OCI-LY1 (cell line): ENCODE measurements at regions not wholly inside any gene's neighbourhood (a gene's known extent, or its start where the extent isn't known, plus 50 kb on each side); places are given as distances from the start of the nearest gene placed in this dataset.

Experiments
- H2AFZ ChIP-seq: fragments of 200-600 bp; sonication (generic), shearing (Covaris generic); 2 replicates; pipeline ENCODE4 v1.6.0; 2014; ENCODE audit warnings: antibody characterized with exemption, mild to moderate bottlenecking, low read length
- H3F3A ChIP-seq: fragments of 200-600 bp; sonication (generic), shearing (Covaris generic); 2 replicates; pipeline ENCODE4 v1.6.0; 2014; ENCODE audit warnings: mild to moderate bottlenecking, antibody characterized with exemption, low read length, moderate library complexity; ENCODE audit not compliant: insufficient read depth
- H3K27ac ChIP-seq: fragments of 200-600 bp; sonication (generic); 2 replicates; pipeline ENCODE4 v1.5.1; 2014; ENCODE audit warnings: low read length, mixed run types, mild to moderate bottlenecking, low read depth; ENCODE audit not compliant: poor library complexity, severe bottlenecking
- H3K27me3 ChIP-seq: fragments of 200-600 bp; sonication (generic); 2 replicates; pipeline ENCODE4 v1.6.0; 2014; ENCODE audit warnings: antibody characterized with exemption, mild to moderate bottlenecking, low read length, moderate library complexity; ENCODE audit not compliant: insufficient read depth
- H3K36me3 ChIP-seq: fragments of 200-600 bp; sonication (generic); 2 replicates; pipeline ENCODE4 v1.6.1; 2014; ENCODE audit warnings: mild to moderate bottlenecking, antibody characterized with exemption, low read length, moderate library complexity, mixed read lengths; ENCODE audit not compliant: insufficient read depth
- H3K4me1 ChIP-seq: fragments of 200-600 bp; sonication (generic); 2 replicates; pipeline ENCODE4 v1.5.1; 2014; ENCODE audit warnings: mild to moderate bottlenecking, low read length, moderate library complexity; ENCODE audit not compliant: insufficient read depth, severe bottlenecking
- H3K4me2 ChIP-seq: fragments of 200-600 bp; sonication (generic), shearing (Covaris generic); 2 replicates; pipeline ENCODE4 v1.6.1; 2014; ENCODE audit warnings: low read length
- H3K4me3 ChIP-seq: fragments of 200-600 bp; sonication (generic); 2 replicates; pipeline ENCODE4 v1.5.1; 2014; ENCODE audit warnings: low read length, low read depth, mild to moderate bottlenecking, mixed read lengths; ENCODE audit not compliant: poor library complexity, severe bottlenecking
- H3K79me2 ChIP-seq: fragments of 200-600 bp; shearing (Covaris generic); 2 replicates; pipeline ENCODE4 v1.6.1; 2016; ENCODE audit warnings: mixed run types, low read length, mixed read lengths; ENCODE audit not compliant: insufficient read depth
- H3K9ac ChIP-seq: fragments of 200-600 bp; sonication (generic), shearing (Covaris generic); 2 replicates; pipeline ENCODE4 v1.6.1; 2014; ENCODE audit warnings: mild to moderate bottlenecking, low read length, mixed read lengths
- H3K9me2 ChIP-seq: fragments of 200-600 bp; sonication (generic), shearing (Covaris generic); 2 replicates; pipeline ENCODE4 v1.6.1; 2014; ENCODE audit warnings: low read depth, mild to moderate bottlenecking, low read length, mixed read lengths
- H3K9me3 ChIP-seq: fragments of 200-600 bp; shearing (Covaris generic); 2 replicates; pipeline ENCODE4 v1.6.1; 2014; ENCODE audit warnings: low read length, mixed read lengths
- H4K20me1 ChIP-seq: fragments of 200-600 bp; sonication (generic), shearing (Covaris generic); 2 replicates; pipeline ENCODE4 v1.6.0; 2016; ENCODE audit warnings: mild to moderate bottlenecking, low read length; ENCODE audit not compliant: insufficient read depth
- CTCF ChIP-seq: fragments of 200-600 bp; sonication (generic), shearing (Covaris generic); IDR thresholded peaks from 2 replicates; pipeline ENCODE4 v1.5.1; 2017; ENCODE audit warnings: mild to moderate bottlenecking, antibody characterized with exemption, low read length, moderate library complexity, mixed read lengths
- EZH2 ChIP-seq: fragments of 200-600 bp; sonication (generic), shearing (Covaris generic); IDR thresholded peaks from 2 replicates; pipeline ENCODE4 v1.8.0; 2017; ENCODE audit warnings: borderline replicate concordance, mixed run types, mild to moderate bottlenecking, antibody characterized with exemption, low read length, moderate library complexity, mixed read lengths

- H3K27me3 ChIP-seq = no peaks in the 10 kb centered on the region
- H3K4me1 ChIP-seq = no peaks in the 10 kb centered on the region
Measured at GRCh38 chr7:79968077-79968648, 166.5 kb upstream of the GNAI1 start.

GRCh38 chr7:79965946-79966345 is 168.7 kb upstream of the GNAI1 start:
- Histone ChIP-seq H3K4me1 (no peaks in the 10 kb centered on the region), H3K27ac (no peak overlapping the region), H3K9me2 (no peaks in the 10 kb centered on the region), H3K4me3 (no peak overlapping the region), H3K9ac (no peak overlapping the region), H3K27me3 (no peaks in the 10 kb centered on the region), H3K4me2 (no peak overlapping the region), H3F3A (no peaks in the 10 kb centered on the region), H4K20me1 (no peaks in the 10 kb centered on the region), H2AFZ (no peak overlapping the region), H3K36me3 (no peaks in the 10 kb centered on the region), H3K79me2 (no peaks in the 10 kb centered on the region), H3K9me3 (no peaks in the 10 kb centered on the region)
- TF ChIP-seq EZH2 = no peak

More at GRCh38 chr7:79968077-79968648, 166.5 kb upstream of the GNAI1 start:
- Histone ChIP-seq H3K9me2 (0 out of 2 replicates have a peak, but pooled peaks cover 2% of the 10 kb centered on the region), H3K4me3 (no peak overlapping the region), H3K27ac (no peak overlapping the region), H3K9me3 (no peaks in the 10 kb centered on the region), H2AFZ (no peak overlapping the region), H3K4me2 (no peak overlapping the region), H3K36me3 (no peaks in the 10 kb centered on the region), H3K9ac (no peak overlapping the region), H3K79me2 (no peaks in the 10 kb centered on the region), H3F3A (no peaks in the 10 kb centered on the region), H4K20me1 (no peaks in the 10 kb centered on the region)
- TF ChIP-seq CTCF = no peak
- TF ChIP-seq EZH2 = no peak

- Histone ChIP-seq H3K4me2 (no peak overlapping the region), H3K36me3 (no peaks in the 10 kb centered on the region), H3K9me2 (0 out of 2 replicates have a peak, but pooled peaks cover 3% of the 10 kb centered on the region), H3K27ac (no peak overlapping the region), H3F3A (no peaks in the 10 kb centered on the region), H2AFZ (no peak overlapping the region), H3K9ac (no peak overlapping the region), H3K4me3 (no peak overlapping the region), H3K4me1 (no peaks in the 10 kb centered on the region), H3K27me3 (no peaks in the 10 kb centered on the region), H3K9me3 (no peaks in the 10 kb centered on the region), H4K20me1 (no peaks in the 10 kb centered on the region), H3K79me2 (no peaks in the 10 kb centered on the region)
- TF ChIP-seq EZH2 (no peak), CTCF (no peak)
Measured at GRCh38 chr7:79964463-79964862, 170.2 kb upstream of the GNAI1 start.

GRCh38 chr7:79953130-79953529 is 181.5 kb upstream of the GNAI1 start:
- H4K20me1 ChIP-seq = no peaks in the 10 kb centered on the region
- no peaks in the 10 kb centered on the region for H3K36me3 ChIP-seq
- no peaks in the 10 kb centered on the region for H3K9me3 ChIP-seq
- no peaks in the 10 kb centered on the region for H3K79me2 ChIP-seq
- H3K4me2 ChIP-seq = no peak overlapping the region
- H3K27me3 ChIP-seq = no peaks in the 10 kb centered on the region
- H3K4me1 ChIP-seq = no peaks in the 10 kb centered on the region
- TF ChIP-seq EZH2 (no peak), CTCF (no peak)
- H3K9me2 ChIP-seq = no peaks in the 10 kb centered on the region
- no peaks in the 10 kb centered on the region for H3F3A ChIP-seq
- no peak overlapping the region for H2AFZ ChIP-seq
- no peak overlapping the region for H3K9ac ChIP-seq
- no peak overlapping the region for H3K27ac ChIP-seq
- H3K4me3 ChIP-seq = no peak overlapping the region
